Ishikawa (cell line): ENCODE measurements at regions not wholly inside any gene's neighbourhood (a gene's known extent, or its start where the extent isn't known, plus 50 kb on each side); places are given as distances from the start of the nearest gene placed in this dataset.

Experiments
- EGR1 ChIP-seq: IDR thresholded peaks from 2 replicates; pipeline ENCODE4 v1.6.1; 2012
- EP300 ChIP-seq: IDR thresholded peaks from 2 replicates; pipeline ENCODE4 v1.6.1; 2012; ENCODE audit warnings: borderline replicate concordance
- NFIC ChIP-seq: IDR thresholded peaks from 2 replicates; pipeline ENCODE4 v1.6.1; 2012
- TEAD4 ChIP-seq: IDR thresholded peaks from 2 replicates; pipeline ENCODE4 v1.6.1; 2012
- YY1 ChIP-seq: IDR thresholded peaks from 2 replicates; pipeline ENCODE4 v1.6.1; 2012; ENCODE audit warnings: low read depth
- TF ChIP-seq, protein P1 (sequence below): IDR thresholded peaks from 2 replicates; pipeline ENCODE4 v1.6.1; 2012
- TF ChIP-seq, protein P2 (sequence below): IDR thresholded peaks from 2 replicates; pipeline ENCODE4 v1.6.1; 2012; ENCODE audit warnings: low read depth, mild to moderate bottlenecking

DNA sequence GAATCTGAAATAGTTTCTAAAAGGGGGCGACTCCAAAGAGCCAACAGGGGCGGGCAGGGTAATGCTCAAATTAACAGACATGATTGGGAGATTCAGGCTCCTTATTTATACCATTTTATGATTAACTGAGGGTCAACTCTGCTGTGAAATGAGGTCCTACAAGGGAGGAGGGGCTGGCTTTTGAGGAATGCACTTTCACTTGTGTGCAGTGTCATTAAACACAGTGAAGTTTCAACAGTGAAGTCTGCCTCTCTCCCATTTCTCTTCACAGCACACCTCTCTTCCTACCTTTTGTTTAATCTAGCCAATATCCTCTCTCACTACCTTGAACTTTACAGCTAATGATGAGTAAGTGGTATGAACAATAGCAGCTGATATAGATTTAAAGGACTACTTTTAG, 557.3 kb upstream of the CITED2 start:
- TF ChIP-seq EP300 = no peak
- TF ChIP-seq TEAD4 = no peak
- TF ChIP-seq, protein P1, sequence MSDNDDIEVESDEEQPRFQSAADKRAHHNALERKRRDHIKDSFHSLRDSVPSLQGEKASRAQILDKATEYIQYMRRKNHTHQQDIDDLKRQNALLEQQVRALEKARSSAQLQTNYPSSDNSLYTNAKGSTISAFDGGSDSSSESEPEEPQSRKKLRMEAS = no peak
- TF ChIP-seq YY1 = no peak
- TF ChIP-seq, protein P2, sequence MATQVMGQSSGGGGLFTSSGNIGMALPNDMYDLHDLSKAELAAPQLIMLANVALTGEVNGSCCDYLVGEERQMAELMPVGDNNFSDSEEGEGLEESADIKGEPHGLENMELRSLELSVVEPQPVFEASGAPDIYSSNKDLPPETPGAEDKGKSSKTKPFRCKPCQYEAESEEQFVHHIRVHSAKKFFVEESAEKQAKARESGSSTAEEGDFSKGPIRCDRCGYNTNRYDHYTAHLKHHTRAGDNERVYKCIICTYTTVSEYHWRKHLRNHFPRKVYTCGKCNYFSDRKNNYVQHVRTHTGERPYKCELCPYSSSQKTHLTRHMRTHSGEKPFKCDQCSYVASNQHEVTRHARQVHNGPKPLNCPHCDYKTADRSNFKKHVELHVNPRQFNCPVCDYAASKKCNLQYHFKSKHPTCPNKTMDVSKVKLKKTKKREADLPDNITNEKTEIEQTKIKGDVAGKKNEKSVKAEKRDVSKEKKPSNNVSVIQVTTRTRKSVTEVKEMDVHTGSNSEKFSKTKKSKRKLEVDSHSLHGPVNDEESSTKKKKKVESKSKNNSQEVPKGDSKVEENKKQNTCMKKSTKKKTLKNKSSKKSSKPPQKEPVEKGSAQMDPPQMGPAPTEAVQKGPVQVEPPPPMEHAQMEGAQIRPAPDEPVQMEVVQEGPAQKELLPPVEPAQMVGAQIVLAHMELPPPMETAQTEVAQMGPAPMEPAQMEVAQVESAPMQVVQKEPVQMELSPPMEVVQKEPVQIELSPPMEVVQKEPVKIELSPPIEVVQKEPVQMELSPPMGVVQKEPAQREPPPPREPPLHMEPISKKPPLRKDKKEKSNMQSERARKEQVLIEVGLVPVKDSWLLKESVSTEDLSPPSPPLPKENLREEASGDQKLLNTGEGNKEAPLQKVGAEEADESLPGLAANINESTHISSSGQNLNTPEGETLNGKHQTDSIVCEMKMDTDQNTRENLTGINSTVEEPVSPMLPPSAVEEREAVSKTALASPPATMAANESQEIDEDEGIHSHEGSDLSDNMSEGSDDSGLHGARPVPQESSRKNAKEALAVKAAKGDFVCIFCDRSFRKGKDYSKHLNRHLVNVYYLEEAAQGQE = no peak
- TF ChIP-seq NFIC = no peak
- TF ChIP-seq EGR1 = no peak
